AG04449 (cell line): ENCODE measurements at regions not wholly inside any gene's neighbourhood (a gene's known extent, or its start where the extent isn't known, plus 50 kb on each side); places are given as distances from the start of the nearest gene placed in this dataset.

ENCODE experiments used
- CTCF ChIA-PET: fragments of 350-600 bp; formaldehyde crosslinking; extraction: SDS; loops from one replicate; lab custom pipeline; 2021; ENCODE audit warnings: antibody characterized with exemption; lab: Yijun Ruan, JAX
- POLR2A ChIA-PET: fragments of 400-600, 350-600 bp; formaldehyde crosslinking; extraction: SDS; loops from one replicate; lab custom pipeline; 2020; ENCODE audit warnings: antibody characterized with exemption, inconsistent platforms; lab: Yijun Ruan, JAX
- DNase-seq: peaks from one replicate; pipeline ENCODE4 v3.0.0-alpha.2; 2010; ENCODE audit warnings: low read depth, low spot score
- H3K4me3 ChIP-seq: 2 replicates; pipeline ENCODE4 v1.5.1; 2011; ENCODE audit warnings: low read depth, mild to moderate bottlenecking, control low read depth, low read length
- CTCF ChIP-seq: IDR thresholded peaks from one replicate; pipeline ENCODE4 v1.5.1; 2011; ENCODE audit warnings: mild to moderate bottlenecking, moderate library complexity, low read length, control low read depth, inconsistent platforms; ENCODE audit not compliant: insufficient read depth; ENCODE audit errors: missing control alignments

DNA sequence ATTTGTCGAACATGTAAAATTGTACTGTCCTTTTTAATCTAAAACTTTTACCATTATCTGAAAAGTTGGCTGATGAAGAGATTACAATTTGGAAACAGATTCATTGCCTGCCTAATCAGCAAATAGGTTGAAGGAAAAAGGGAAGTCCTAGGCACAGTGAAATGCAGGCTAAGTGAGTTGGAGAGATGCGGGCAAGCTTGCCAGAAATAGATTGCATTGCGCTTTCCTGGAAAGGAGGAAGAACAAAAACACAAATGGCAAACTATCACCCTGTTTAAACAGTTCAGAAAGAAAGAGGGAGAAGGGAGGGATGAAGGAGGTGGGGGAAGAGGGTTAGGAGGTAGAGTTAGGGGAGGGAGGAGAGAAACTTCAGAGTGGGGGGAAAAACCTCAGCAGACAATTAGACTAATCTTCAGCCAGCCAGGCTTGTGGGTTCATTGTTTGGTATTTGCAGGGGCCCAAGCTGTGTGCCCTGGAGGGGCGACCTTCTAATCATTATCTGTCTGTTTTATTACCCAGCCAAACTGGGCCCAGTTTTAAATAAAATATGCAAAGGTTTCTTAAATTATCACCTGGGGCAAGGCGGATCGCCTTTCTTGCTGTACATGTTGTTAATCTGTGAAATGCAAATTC lies 465.2 kb downstream of the TFAP2B start:
- no peak for DNase-seq
- TF ChIP-seq CTCF: no peak
- CTCF ChIA-PET: no interaction called here
- H3K4me3 ChIP-seq: no peak overlapping the region
- POLR2A ChIA-PET: no interaction called here

DNA sequence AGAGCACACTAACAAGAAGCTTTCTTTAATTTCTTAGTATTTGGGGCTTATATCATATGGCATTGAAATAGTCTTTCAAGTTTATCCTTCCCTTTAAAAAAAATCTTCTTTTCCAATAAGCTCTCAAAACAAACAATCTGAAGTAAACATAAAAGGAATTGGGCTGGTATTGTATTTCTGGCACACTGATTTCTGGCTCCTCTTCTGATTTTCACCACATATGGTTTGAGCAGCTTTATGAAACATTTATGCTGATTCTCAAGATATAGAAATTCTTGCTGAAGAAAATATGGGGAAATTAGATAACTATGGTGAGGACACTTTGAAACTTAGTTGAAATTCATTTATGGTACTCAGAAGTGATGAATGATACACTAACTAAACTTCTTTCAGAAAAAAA lies 467.2 kb downstream of the TFAP2B start:
- CTCF ChIA-PET: no interaction called here
- TF ChIP-seq CTCF: no peak
- DNase-seq: no peak
- POLR2A ChIA-PET: no interaction called here
- no peak overlapping the region for H3K4me3 ChIP-seq

DNA sequence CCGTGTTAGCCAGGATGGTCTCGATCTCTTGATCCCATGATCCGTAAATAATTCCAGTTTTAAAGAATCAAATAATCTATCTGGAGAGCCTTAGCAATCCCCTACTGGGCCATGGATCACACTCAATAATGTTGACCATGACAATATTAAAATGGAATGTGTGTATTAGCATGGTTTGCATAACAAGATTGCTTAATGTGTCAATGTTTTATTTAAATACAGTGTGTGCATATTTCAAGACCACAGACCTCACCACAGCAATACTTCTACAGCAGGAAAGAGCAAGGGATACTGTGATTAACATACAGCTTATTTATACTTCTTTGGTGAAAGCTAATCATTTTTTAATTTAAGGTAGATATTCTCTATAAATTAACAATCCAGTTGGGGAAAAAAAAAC lies 470.4 kb downstream of the TFAP2B start:
- no peak for TF ChIP-seq CTCF
- H3K4me3 ChIP-seq: no peak overlapping the region
- ChIA-PET POLR2A (interaction anchor here (0.6 kb wide), 1 partner anchor 228 kb away, joined by 3 read pairs; no protein-coding TSS in a partner anchor), CTCF (no interaction called here)
- no peak for DNase-seq

DNA sequence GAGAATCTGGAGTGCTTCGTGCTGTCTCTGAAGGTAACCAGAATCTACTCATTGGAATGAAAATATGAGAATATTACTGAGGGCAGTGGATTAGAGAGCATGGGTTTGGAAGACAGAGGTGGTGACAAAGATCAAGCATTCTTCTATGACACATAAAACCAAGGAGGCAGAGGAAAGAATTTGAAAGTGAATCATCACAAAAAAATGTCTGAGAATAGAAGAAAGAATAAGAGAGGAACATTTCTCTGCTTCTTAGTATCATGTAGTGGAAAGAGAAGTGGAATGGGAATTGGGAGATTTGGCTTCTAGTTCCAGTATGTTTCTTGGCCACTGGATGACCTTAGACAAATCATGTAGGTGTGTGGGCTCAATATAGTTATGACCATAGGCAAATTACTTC lies 474.0 kb downstream of the TFAP2B start:
- no peak for TF ChIP-seq CTCF
- ChIA-PET CTCF (no interaction called here), POLR2A (no interaction called here)
- no peak for DNase-seq
- H3K4me3 ChIP-seq: no peak overlapping the region

DNA sequence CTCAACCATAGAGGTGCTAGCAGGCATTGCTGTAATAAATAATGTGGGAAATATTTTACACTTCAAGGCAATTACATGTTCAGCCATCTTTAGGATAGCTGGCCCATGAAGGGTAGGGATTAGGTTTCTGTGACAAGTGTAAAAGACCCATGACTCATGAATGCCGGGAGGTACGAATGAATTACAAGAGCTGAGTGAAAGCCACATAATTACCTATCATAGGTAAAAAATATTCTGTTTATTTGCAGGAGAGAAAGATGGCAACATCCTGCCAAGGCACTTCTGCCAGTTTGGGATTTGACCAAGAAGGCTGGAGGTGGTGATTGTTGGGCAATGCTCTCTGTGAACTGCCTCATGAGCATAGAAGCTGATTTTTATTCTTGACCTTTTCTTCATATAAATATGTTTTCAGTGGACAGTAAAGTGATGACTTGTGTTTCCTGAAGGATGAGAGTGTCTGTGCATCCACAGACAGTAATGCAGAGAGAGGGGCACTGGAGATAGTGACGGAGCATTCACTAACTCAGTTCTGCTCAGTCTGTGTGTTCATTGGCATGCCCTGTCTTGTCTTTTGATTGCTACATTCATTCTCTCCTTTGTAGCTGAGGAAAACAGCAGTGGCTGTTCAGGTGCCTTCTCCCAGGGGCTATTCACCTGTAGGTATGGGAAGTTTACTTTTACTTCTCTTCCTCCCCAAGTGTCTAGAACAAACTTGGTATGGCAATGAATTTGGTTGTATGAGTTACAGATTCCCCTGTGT lies 481.1 kb downstream of the TFAP2B start:
- ChIA-PET POLR2A (no interaction called here), CTCF (no interaction called here)
- H3K4me3 ChIP-seq: no peak overlapping the region
- no peak for TF ChIP-seq CTCF
- no peak for DNase-seq

DNA sequence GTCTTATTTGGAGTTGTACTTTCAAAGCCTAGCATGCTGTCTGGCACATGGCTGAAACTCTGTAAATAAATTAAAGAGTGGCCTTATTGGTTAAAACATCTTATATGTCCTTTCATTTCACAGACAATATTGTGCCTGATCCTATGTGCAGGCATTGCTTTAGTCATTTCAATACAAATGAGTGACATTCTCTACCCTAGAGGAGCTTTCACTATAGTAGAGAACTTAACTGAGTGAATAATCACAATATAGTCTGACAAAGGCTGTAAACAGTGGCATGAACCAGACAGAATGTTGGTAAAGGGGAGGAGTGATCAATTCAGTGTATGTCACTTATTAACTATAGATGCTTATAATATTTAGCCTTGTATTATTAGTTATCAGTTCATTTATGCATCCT lies 481.8 kb downstream of the TFAP2B start:
- ChIA-PET POLR2A (no interaction called here), CTCF (no interaction called here)
- H3K4me3 ChIP-seq: no peak overlapping the region
- TF ChIP-seq CTCF: no peak
- no peak for DNase-seq
